Parathyroid adenoma (tissue), 2 donors: ENCODE measurements at regions not wholly inside any gene's neighbourhood (a gene's known extent, or its start where the extent isn't known, plus 50 kb on each side); places are given as distances from the start of the nearest gene placed in this dataset.

Source experiments
- H2AFZ ChIP-seq: fragments of 300-600 bp; sonication (generic); one replicate; pipeline ENCODE4 v1.7.0; 2017; ENCODE audit warnings: antibody characterized with exemption, mild to moderate bottlenecking
- H3K27ac ChIP-seq: fragments of 300-600 bp; sonication (generic); one replicate; pipeline ENCODE4 v1.7.0; 2017
- H3K27me3 ChIP-seq: fragments of 300-600 bp; sonication (generic); one replicate; pipeline ENCODE4 v1.7.0; 2017; ENCODE audit warnings: low read length; ENCODE audit not compliant: control insufficient read depth, insufficient read depth
- H3K36me3 ChIP-seq: fragments of 300-600 bp; sonication (generic); one replicate; pipeline ENCODE4 v1.7.0; 2017; ENCODE audit warnings: low read length; ENCODE audit not compliant: control insufficient read depth, insufficient read depth
- H3K4me1 ChIP-seq: fragments of 300-600 bp; sonication (generic); one replicate; pipeline ENCODE4 v1.7.0; 2017; ENCODE audit warnings: control low read depth
- H3K4me2 ChIP-seq: fragments of 300-600 bp; sonication (generic); one replicate; pipeline ENCODE4 v1.7.0; 2017; ENCODE audit warnings: low read length
- H3K4me3 ChIP-seq: fragments of 300-600 bp; sonication (generic); one replicate; pipeline ENCODE4 v1.7.0; 2017; ENCODE audit warnings: low read depth, low read length
- H3K79me2 ChIP-seq: fragments of 300-600 bp; sonication (generic); one replicate; pipeline ENCODE4 v1.7.0; 2017; ENCODE audit warnings: control low read depth
- H3K9ac ChIP-seq: fragments of 300-600 bp; sonication (generic); one replicate; pipeline ENCODE4 v1.7.0; 2017; ENCODE audit warnings: mild to moderate bottlenecking
- H3K9me3 ChIP-seq: fragments of 300-600 bp; sonication (generic); one replicate; pipeline ENCODE4 v1.7.0; 2017; ENCODE audit warnings: low read length; ENCODE audit not compliant: control insufficient read depth
- TF ChIP-seq, protein P1 (sequence below): fragments of 300-600 bp; sonication (generic); IDR thresholded peaks from one replicate; pipeline ENCODE4 v1.7.0; 2017; ENCODE audit warnings: antibody characterized with exemption, mild to moderate bottlenecking
- donor health status: primary hyperparathyroidism.

DNA sequence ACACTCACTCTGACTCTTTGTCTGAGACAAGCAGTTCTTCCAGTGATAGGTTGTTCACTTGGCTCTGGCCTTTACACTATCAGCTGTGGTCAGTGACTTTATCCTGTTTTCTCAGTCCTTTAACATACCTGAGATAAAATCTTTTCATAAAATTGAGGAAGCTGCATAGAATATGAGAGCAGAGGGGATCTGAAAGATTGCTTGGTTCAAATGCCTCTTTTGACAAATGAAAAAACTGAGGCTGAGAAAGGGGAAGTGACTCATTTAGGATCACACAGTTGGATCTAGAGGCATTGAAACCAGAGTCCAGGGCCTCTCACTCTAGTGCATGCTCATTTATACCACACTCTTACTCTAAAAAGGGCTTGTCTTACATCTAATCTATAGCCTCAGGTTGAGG, 277.0 kb upstream of the TBX18 start:
- Histone ChIP-seq H2AFZ (no peak overlapping the region), H3K36me3 (no peaks in the 10 kb centered on the region), H3K4me1 (no peaks in the 10 kb centered on the region), H3K4me2 (no peak overlapping the region), H3K4me3 (no peak overlapping the region), H3K9ac (no peak overlapping the region), H3K27me3 (no peaks in the 10 kb centered on the region), H3K79me2 (no peaks in the 10 kb centered on the region), H3K9me3 (no peaks in the 10 kb centered on the region), H3K27ac (no peak overlapping the region)
- TF ChIP-seq, protein P1, sequence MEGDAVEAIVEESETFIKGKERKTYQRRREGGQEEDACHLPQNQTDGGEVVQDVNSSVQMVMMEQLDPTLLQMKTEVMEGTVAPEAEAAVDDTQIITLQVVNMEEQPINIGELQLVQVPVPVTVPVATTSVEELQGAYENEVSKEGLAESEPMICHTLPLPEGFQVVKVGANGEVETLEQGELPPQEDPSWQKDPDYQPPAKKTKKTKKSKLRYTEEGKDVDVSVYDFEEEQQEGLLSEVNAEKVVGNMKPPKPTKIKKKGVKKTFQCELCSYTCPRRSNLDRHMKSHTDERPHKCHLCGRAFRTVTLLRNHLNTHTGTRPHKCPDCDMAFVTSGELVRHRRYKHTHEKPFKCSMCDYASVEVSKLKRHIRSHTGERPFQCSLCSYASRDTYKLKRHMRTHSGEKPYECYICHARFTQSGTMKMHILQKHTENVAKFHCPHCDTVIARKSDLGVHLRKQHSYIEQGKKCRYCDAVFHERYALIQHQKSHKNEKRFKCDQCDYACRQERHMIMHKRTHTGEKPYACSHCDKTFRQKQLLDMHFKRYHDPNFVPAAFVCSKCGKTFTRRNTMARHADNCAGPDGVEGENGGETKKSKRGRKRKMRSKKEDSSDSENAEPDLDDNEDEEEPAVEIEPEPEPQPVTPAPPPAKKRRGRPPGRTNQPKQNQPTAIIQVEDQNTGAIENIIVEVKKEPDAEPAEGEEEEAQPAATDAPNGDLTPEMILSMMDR = no peak

DNA sequence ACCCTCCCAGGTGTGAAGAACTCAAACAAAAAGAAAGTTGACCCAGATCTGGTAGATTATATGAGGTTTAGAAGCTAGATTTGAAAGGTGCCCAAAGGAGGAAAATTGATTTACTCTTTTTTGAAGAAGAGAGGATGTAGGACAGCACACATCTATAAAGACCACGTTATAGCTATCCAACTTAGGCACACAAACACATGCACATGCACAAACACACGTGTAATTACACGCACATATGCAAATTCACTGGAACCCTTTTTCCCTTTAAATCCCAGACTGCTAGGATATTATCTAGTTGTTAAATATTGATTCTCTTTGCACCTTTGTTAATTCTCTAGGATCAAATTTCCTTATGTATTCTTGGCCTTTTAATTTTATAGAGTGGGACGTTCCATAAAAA, 272.8 kb upstream of the TBX18 start:
- TF ChIP-seq, protein P1 = no peak
- no peak overlapping the region for H3K4me2 ChIP-seq

DNA sequence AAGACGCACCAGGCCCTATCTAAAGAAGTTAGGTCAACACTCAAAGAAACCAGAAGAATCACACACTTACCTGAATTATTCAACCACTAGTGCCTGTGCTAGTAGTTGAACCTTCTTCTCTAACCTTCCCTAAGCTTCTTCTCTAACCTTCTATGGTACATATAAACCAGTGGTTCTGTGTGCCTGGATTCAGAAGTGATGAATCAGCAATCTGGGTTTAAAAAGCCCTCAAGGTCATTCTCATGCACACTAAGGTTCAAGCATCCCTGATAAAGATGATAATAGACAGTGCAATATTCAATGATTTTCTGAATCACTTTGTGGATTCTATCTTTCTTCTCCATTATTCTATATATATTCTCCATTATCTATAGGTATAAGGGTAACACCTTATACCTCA, 271.4 kb upstream of the TBX18 start:
- no peak overlapping the region for H2AFZ ChIP-seq
- no peaks in the 10 kb centered on the region for H3K36me3 ChIP-seq
- TF ChIP-seq, protein P1 = no peak
- H3K9me3 ChIP-seq = no peaks in the 10 kb centered on the region
- no peaks in the 10 kb centered on the region for H3K4me1 ChIP-seq
- no peaks in the 10 kb centered on the region for H3K79me2 ChIP-seq
- no peak overlapping the region for H3K9ac ChIP-seq
- H3K4me2 ChIP-seq = no peak overlapping the region
- H3K27me3 ChIP-seq = no peaks in the 10 kb centered on the region
- H3K27ac ChIP-seq = no peak overlapping the region
- H3K4me3 ChIP-seq = no peak overlapping the region

More for the DNA sequence above, 272.8 kb upstream of the TBX18 start:
- Histone ChIP-seq H3K79me2 (no peaks in the 10 kb centered on the region), H3K36me3 (no peaks in the 10 kb centered on the region), H3K27ac (no peak overlapping the region), H3K4me1 (no peaks in the 10 kb centered on the region), H3K4me3 (no peak overlapping the region), H3K9me3 (no peaks in the 10 kb centered on the region), H2AFZ (no peak overlapping the region), H3K9ac (no peak overlapping the region), H3K27me3 (no peaks in the 10 kb centered on the region)

DNA sequence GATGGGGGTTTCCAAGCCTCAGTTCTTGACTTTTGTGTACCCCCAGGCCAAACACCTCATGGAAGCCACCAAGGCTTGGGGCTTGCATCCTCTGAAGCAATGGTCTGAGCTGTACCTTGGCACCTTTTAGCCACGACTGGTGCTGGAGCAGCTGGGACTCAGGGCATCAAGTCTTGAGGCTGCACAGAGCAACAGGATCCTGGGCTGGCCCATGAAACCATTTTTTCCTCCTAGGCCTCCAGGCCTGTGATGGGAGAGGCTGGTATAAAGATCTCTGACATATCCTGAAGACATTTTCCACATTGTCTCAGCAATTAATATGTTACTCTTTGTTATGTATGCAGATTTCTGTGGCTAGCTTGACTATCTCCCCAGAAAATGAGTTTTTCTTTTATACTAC, 269.1 kb upstream of the TBX18 start:
- Histone ChIP-seq H3K4me3 (no peak overlapping the region), H3K9me3 (no peaks in the 10 kb centered on the region), H3K36me3 (no peaks in the 10 kb centered on the region), H3K4me2 (no peak overlapping the region), H3K4me1 (no peaks in the 10 kb centered on the region), H3K9ac (no peak overlapping the region), H2AFZ (no peak overlapping the region), H3K27me3 (no peaks in the 10 kb centered on the region), H3K79me2 (no peaks in the 10 kb centered on the region), H3K27ac (no peak overlapping the region)
- TF ChIP-seq, protein P1 = no peak

DNA sequence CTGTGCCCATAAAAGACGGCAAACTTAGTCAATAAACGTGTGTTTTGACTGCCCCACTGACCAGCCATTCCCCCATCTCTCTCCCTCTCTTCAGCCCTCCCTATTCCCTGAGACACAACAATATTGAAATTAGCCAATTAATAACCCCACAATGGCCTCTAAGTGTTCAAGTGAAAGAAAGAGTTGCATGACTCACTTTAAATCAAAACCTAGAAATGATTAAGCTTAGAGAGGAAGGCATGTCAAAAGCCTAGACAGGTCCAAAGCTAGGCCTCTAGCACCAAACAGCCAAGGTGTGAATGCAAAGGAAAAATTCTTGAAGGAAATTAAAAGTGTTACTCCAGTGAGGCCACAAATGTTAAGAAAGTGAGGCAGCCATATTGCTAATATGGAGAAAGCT, 261.6 kb upstream of the TBX18 start:
- no peak overlapping the region for H2AFZ ChIP-seq
- TF ChIP-seq, protein P1 = no peak

More for the DNA sequence above, 261.6 kb upstream of the TBX18 start:
- H3K4me3 ChIP-seq = no peak overlapping the region
- H3K27ac ChIP-seq = no peak overlapping the region
- no peaks in the 10 kb centered on the region for H3K27me3 ChIP-seq
- H3K4me1 ChIP-seq = no peaks in the 10 kb centered on the region
- no peaks in the 10 kb centered on the region for H3K79me2 ChIP-seq
- no peaks in the 10 kb centered on the region for H3K36me3 ChIP-seq
- no peaks in the 10 kb centered on the region for H3K9me3 ChIP-seq
- H3K9ac ChIP-seq = no peak overlapping the region
- no peak overlapping the region for H3K4me2 ChIP-seq
